HepG2 (cell line): ENCODE measurements at regions not wholly inside any gene's neighbourhood (a gene's known extent, or its start where the extent isn't known, plus 50 kb on each side); places are given as distances from the start of the nearest gene placed in this dataset.

Experiments
- ASH2L ChIP-seq: fragments of 300-600, 200-600 bp; sonication (generic); IDR thresholded peaks from 2 replicates; pipeline ENCODE4 v1.7.0; 2017; ENCODE audit warnings: low read depth, mild to moderate bottlenecking, moderate library complexity, mixed read lengths, low read length; ENCODE audit not compliant: insufficient read length
- GABPA ChIP-seq, 2 experiments: IDR thresholded peaks; 2 replicates each; pipeline ENCODE4 v1.6.1; 2011 to 2016; ENCODE audit warnings: low read depth in 2 of 2, low read length in 1 of 2, missing biosample characterization in 1 of 2, missing genetic modification characterization in 1 of 2
- HDAC2 ChIP-seq: sonication (generic); formaldehyde crosslinking; IDR thresholded peaks from 2 replicates; pipeline ENCODE4 v1.4.0; 2020; ENCODE audit warnings: missing genetic modification reagents
- JUN ChIP-seq: sonication (generic); formaldehyde crosslinking; IDR thresholded peaks from 2 replicates; pipeline ENCODE4 v1.4.0; 2020; ENCODE audit warnings: mild to moderate bottlenecking, missing genetic modification reagents
- JUND ChIP-seq: sonication (generic); formaldehyde crosslinking; IDR thresholded peaks from 2 replicates; pipeline ENCODE4 v1.8.0; 2022; ENCODE audit warnings: mild to moderate bottlenecking, missing genetic modification reagents
- MEIS1 ChIP-seq: sonication (generic); formaldehyde crosslinking; IDR thresholded peaks from 2 replicates; pipeline ENCODE4 v1.9.0; 2021; ENCODE audit warnings: mild to moderate bottlenecking, missing genetic modification reagents, moderate library complexity, borderline replicate concordance
- MXI1 ChIP-seq: IDR thresholded peaks from 3 replicates; pipeline ENCODE4 v1.6.1; 2012; ENCODE audit warnings: low read depth, low read length, inconsistent platforms, borderline replicate concordance
- PTBP1 ChIP-seq: fragments of 200-400 bp; formaldehyde crosslinking; IDR thresholded peaks from 2 replicates; pipeline ENCODE4 v1.6.1; 2018; ENCODE audit warnings: low read length, low read depth; ENCODE audit not compliant: poor library complexity, severe bottlenecking
- ZNF251 ChIP-seq: sonication (generic); formaldehyde crosslinking; IDR thresholded peaks from 2 replicates; pipeline ENCODE4 v1.9.0; 2021; ENCODE audit warnings: mild to moderate bottlenecking, missing genetic modification reagents
- ZNF335 ChIP-seq: sonication (generic); formaldehyde crosslinking; IDR thresholded peaks from 2 replicates; pipeline ENCODE4 v1.4.0; 2020; ENCODE audit warnings: missing genetic modification reagents
- TF ChIP-seq, protein P1 (sequence below): sonication (generic); formaldehyde crosslinking; IDR thresholded peaks from 2 replicates; pipeline ENCODE4 v1.5.0; 2020; ENCODE audit warnings: mild to moderate bottlenecking, missing genetic modification reagents
- TF ChIP-seq, protein P2 (sequence below): sonication (generic); formaldehyde crosslinking; IDR thresholded peaks from 2 replicates; pipeline ENCODE4 v1.5.0; 2020; ENCODE audit warnings: mild to moderate bottlenecking, missing genetic modification reagents, moderate library complexity

- no peak for TF ChIP-seq MEIS1 (CRISPR knock-in tag)
- TF ChIP-seq ZNF251 = no peak
- TF ChIP-seq MXI1 = no peak
- no peak for TF ChIP-seq JUND (CRISPR knock-in tag)
- TF ChIP-seq, protein P1, sequence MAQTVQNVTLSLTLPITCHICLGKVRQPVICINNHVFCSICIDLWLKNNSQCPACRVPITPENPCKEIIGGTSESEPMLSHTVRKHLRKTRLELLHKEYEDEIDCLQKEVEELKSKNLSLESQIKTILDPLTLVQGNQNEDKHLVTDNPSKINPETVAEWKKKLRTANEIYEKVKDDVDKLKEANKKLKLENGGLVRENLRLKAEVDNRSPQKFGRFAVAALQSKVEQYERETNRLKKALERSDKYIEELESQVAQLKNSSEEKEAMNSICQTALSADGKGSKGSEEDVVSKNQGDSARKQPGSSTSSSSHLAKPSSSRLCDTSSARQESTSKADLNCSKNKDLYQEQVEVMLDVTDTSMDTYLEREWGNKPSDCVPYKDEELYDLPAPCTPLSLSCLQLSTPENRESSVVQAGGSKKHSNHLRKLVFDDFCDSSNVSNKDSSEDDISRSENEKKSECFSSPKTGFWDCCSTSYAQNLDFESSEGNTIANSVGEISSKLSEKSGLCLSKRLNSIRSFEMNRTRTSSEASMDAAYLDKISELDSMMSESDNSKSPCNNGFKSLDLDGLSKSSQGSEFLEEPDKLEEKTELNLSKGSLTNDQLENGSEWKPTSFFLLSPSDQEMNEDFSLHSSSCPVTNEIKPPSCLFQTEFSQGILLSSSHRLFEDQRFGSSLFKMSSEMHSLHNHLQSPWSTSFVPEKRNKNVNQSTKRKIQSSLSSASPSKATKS = no peak
- TF ChIP-seq ASH2L = no peak
- no peak for TF ChIP-seq JUN (CRISPR knock-in tag)
- TF ChIP-seq HDAC2 (CRISPR knock-in tag) = no peak
- TF ChIP-seq, protein P2, sequence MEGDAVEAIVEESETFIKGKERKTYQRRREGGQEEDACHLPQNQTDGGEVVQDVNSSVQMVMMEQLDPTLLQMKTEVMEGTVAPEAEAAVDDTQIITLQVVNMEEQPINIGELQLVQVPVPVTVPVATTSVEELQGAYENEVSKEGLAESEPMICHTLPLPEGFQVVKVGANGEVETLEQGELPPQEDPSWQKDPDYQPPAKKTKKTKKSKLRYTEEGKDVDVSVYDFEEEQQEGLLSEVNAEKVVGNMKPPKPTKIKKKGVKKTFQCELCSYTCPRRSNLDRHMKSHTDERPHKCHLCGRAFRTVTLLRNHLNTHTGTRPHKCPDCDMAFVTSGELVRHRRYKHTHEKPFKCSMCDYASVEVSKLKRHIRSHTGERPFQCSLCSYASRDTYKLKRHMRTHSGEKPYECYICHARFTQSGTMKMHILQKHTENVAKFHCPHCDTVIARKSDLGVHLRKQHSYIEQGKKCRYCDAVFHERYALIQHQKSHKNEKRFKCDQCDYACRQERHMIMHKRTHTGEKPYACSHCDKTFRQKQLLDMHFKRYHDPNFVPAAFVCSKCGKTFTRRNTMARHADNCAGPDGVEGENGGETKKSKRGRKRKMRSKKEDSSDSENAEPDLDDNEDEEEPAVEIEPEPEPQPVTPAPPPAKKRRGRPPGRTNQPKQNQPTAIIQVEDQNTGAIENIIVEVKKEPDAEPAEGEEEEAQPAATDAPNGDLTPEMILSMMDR (CRISPR knock-in tag) = no peak
- TF ChIP-seq GABPA (IDR thresholded peaks at IDR 0.05; ENCODE audit: low read depth, low read length) = no peak
- no peak for TF ChIP-seq GABPA (CRISPR knock-in tag; IDR thresholded peaks at IDR 0.05; ENCODE audit: low read depth)
- TF ChIP-seq ZNF335 = no peak
- no peak for TF ChIP-seq PTBP1
Measured at GRCh38 chr12:112590281-112590680, 171.5 kb downstream of the PTPN11 start.
